Cardiac septum (tissue), 1 donor: ENCODE measurements at regions not wholly inside any gene's neighbourhood (a gene's known extent, or its start where the extent isn't known, plus 50 kb on each side); places are given as distances from the start of the nearest gene placed in this dataset.

ENCODE experiments used
- DNase-seq: peaks from one replicate; pipeline ENCODE4 v3.0.0-alpha.2; 2020; ENCODE audit warnings: low spot score
- intact Hi-C: fragments of 100-400 bp; cut with DNase I; formaldehyde crosslinking; loops from one replicate; pipeline ENCODE4 v1.14.0; 2022
- donor health status: DM: no; HTN: no; CAD: no.

DNA sequence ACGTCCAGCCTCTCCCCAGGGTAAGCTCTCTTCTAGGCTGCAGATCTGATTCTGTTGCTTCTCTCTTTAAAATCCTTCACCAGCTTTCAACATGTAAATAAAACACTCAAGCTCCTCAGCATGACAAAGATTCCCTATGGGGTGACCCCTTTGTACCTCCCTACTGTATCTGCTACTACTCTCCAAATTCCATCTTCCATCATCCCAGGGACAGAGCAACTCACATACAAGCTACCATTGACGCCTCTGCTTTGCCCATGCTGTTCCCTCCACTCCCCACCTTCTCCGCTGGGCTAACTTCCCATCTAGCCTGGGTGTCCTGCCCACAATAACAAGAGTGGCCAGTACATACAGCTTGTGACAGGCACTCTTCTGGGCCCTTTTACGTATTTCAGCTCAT is 207.5 kb upstream of the ZBED5 start:
- no peak for DNase-seq
- intact Hi-C loops, result no loop called here

DNA sequence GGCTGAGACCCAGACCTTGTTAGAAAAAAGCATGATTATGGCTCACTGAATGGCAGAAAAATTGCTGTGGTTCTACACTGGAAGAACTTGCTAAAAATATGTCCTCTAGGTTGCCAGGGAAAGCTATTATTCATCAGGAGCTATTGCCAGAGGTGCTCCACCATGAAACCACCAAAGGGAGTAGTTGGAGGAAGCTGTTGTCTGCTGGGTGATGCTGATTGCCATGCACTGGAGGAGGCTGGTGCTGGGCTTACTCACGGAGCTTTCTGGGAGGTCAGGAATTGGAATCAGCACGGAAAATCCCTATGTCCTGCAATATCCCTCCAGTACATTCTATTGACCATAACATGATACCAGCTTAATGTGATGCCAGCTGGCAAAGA is 199.6 kb upstream of the ZBED5 start:
- intact Hi-C loops, result no loop called here
- DNase-seq, result no peak

DNA sequence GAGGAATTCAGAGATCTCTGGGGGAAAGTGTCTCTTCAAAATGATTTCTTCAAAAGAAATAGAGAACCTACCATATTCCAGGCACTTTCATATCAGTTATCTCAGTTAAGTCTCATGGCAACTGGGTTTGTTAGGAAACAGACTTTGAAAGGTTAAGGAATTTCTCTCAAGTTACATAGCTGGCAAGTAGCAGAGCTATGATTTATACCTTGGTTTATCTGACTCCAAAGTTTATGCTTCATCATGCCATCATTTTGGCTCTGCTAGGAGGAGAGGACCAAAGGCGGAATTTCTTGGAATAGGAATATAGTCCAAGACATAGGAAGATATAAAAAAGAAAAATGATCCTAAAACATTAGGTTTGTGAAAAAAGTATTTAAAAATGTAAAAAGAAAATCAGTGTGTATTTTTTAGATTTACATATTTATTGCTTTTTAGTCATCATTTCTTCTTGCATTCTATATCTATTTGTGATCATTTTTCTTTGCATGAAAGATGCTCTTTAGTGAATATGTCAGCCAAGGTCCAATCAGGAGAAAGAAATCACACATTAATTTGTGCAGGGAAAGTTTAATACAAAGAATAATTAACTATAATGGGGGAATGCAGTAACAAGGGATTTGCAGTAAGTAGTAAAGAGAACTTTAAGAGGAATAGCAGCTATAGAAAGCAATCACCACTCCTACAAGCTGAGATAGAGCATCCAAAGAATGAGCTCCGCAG is 199.1 kb upstream of the ZBED5 start:
- intact Hi-C loops, result no loop called here
- DNase-seq, result no peak

DNA sequence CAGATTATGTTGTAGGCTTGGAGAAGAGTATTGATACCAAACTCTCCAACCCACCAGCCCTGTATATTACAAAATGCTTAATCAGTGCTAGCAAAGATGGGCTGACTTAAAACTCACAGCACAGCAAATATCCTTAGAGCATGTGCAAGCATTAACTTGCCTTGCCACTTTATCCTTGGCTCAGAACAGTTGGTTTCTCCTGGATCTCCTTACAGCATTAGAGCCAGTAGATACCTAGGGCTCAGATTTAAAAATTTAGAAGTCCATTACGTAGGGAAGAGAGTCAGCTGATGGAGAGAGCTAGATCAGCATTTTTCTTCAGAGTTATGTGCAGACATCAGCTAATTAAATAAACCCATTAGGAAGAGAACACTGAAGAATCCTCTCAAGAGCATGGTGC is 198.5 kb upstream of the ZBED5 start:
- intact Hi-C loops, result no loop called here
- DNase-seq, result no peak

DNA sequence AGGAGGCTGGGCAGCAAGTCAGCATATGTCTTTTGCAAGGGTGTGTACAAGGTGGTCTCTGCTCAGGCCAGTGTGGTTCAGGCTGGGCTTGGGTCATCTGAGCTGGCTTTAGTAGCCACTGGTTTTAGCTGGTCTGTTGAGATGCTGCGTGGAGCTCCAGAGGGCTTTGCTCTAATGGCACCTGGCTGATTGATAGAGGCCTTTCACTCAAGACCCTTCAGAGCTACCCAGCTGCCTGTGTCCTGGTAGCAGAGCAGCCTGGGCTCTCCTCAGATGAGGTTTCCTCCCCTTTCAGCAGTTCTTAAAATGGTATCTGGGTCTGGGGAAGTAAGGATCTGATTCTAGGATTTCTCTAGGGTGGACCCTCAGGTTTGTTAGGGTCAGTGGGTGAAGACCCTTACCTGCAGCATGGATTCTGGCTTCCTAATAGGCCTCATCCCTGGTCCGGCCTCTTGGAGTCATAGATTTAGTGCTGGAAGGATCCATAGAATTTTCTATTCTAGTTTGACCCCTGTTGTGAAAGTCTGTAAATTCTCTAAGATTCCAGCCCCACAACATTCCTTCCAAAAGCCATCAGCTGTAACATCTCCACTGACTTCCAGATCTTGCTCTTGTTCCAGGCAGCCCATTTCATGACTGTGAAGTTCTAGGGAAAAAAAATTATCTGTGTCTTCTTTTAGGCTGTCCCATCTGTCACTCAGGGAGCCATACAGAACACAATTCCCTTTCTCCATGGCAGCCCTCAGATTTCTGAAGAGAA is 190.2 kb upstream of the ZBED5 start:
- DNase-seq, result no peak
- intact Hi-C loops, result no loop called here

DNA sequence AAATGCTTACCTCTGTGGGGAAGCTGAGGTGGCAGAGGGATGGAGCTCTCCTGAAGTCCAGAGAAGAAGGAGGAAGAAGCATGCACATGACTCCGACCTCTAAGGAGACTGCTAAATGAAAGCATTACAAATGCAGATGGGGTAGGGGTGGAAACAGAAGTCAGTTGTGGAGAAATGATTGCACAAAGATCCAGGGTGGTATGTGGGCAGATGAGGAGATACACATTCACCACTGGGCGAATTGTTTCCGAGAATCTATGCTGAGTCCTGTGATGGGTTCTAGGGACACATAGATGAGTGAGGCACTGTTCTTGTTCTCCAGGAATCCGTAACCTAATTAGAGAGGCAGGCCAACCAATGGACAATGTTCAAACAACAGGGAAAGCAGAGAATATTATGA is 188.9 kb upstream of the ZBED5 start:
- intact Hi-C loops, result no loop called here
- no peak for DNase-seq

DNA sequence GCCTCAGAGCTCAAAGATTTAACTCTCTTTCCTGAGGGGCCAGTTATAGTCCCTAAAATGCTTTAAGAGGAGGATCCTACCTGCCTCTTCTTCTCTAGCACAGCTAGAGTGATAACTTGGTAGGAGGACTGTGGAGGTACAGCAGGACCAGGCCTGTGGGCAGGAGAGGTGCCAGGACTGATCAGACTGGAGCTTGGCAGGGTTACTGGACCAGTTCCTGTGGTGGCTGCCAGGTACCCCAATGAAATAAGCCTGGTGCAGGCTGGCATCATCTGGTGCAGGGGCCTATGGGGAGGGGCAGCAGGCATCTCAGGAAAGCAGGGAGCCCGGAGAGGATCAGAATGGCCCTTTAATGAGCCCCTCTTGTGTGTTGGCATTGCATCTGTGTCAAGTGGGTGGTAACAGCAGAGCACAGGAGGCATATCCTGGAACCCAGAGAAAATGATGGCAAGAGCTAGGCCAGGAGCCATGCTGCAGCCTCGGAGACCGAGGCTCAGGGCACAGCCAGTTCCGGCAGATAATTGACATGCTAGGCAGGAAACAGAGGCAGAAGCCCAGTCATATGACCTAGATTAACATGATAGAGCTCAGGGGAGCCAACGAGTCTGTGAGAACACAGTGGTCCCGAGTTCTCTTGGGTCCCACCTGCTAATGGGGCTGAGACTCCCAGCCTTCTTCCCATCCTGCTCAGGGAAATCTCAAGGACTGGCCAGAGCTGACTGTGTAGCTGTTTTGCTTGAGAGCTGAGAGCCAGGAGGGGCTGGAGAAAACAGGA is 187.5 kb upstream of the ZBED5 start:
- intact Hi-C loops, result no loop called here
- DNase-seq, result no peak

DNA sequence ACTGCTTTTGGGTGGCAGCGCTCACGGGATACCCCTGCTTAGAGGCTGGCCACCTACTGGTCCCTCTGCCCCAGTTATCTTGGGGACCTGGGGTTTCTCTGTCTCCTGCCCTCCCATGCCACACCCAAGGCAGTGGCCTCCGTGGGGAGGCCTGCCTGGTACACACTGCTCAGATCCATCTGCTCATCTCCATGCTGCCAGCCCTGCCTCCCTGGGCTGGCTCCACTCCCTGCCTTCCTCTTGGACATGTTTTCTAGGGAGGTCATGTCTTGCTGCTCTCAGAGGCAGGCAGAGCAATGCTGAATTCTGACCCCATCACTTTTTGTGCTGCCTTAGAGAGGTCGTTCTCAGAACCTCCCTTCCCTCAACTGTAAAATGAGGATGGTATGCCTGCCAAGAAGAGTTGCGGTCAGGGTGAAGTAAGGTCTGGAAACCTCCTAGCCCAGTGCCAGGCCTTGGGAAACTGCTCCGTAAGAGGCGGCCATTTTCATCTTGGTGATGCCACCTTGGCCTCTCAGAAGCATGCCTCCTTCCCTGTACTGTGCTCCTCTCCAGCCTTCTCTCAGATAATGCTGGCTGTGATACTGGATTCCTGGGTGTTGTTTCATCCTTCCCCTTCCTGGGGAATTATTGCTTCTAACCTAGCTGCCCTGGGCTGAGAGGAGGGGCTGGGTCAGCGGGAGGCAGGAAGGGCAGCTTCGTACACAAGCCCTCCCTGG is 186.4 kb upstream of the ZBED5 start:
- DNase-seq, result no peak
- intact Hi-C loops, result no loop called here

DNA sequence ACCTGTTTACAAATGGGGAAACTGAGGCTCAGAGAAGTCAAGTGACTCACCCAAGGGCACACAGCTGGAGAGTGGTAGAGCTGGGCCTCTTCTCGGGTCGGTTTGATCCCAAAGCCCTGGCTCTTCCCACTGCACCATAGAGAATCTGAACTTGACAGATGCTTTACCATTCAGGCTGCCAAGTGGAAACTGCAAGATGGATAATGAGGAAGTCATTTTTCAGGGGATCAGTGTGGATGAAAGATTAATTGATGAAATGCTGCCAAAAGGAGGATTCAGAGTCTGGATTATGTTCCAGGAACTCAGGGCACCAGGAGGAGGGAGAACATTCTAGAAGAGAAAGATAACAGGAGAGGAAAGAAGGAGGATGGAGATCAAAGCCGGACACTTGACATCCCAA is 185.9 kb upstream of the ZBED5 start:
- intact Hi-C loops, result no loop called here
- no peak for DNase-seq

DNA sequence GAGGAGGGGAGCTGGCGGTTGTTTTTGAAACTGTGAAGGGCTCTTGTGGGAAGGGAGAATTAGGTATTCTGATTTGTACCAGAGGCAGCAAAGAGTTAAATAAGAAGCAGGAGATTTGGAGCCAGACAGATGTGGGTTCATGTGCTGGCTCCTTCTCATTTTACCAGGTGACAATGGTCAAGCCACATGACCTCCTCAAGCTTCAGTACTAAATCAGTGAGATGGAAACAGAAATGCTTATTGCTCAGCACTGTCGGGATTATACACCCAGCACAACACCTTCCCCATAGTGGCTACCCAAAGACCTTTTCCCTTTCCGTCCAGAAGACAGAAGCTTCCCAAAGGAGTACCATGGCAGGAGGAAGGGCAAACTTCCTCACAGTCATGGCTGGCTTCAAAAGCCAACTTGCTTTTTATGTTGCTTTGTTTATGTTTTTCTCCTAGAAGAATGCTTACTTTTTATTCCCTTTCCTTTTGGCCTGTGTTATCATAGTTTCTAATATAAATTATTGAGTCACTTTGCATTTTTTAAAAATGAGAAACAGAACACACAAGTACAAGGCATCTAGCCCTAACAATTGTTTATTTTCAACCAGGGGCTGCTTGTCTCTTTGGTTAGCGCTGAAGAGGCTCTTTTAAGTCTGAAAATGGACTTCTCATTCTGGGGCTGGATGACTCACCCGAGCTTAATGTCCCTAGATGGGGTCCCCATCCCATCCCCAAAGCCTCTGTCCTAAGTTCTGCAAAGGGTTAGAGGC is 181.5 kb upstream of the ZBED5 start:
- DNase-seq, result no peak
- intact Hi-C loops, result loop anchor here (2.0 to 5.0 kb wide), 3 partner anchors 118 to 747 kb away; no protein-coding TSS in a partner anchor

DNA sequence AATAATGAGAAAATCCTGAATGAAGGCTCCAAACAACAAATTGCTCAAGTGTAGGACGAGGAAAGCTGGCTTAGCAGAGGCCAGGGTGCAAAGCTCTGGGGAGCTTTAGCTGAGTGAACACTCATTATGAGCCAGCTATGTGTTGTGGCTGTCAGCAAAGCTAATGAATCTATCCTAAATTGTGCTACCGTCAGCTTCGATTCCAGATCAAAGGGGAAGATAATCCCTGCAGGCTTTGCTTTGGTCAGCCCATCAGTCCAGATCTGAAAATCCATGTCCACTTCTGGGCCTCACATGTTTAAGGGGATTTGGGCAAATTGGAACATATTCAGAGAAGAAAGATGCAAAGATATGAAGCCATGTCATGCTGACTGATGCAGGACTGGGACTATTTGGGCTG is 180.9 kb upstream of the ZBED5 start:
- intact Hi-C loops, result loop anchor here (2.0 to 5.0 kb wide), 3 partner anchors 119 to 748 kb away; no protein-coding TSS in a partner anchor
- no peak for DNase-seq

DNA sequence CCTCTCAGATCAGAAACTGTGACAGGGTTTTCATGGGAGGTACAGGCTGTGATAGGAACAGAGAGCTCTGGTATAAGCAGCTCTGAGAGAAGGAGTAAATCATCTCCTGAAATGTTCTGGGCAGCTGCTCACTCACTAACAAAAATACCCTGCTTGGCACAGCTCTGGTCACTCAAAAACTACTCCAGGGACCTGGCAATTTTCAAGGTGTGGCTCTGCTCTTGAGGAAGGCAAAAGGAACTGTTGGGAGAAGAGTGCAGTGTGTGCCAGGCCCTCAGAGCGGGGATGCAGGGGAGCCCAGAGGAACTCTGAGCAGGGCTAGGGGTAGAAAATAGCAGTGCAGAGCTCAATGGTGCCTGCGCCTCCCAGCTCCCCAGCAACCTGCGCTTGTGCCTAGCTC is 180.5 kb upstream of the ZBED5 start:
- intact Hi-C loops, result loop anchor here (2.0 to 5.0 kb wide), 3 partner anchors 119 to 748 kb away; no protein-coding TSS in a partner anchor
- no peak for DNase-seq

DNA sequence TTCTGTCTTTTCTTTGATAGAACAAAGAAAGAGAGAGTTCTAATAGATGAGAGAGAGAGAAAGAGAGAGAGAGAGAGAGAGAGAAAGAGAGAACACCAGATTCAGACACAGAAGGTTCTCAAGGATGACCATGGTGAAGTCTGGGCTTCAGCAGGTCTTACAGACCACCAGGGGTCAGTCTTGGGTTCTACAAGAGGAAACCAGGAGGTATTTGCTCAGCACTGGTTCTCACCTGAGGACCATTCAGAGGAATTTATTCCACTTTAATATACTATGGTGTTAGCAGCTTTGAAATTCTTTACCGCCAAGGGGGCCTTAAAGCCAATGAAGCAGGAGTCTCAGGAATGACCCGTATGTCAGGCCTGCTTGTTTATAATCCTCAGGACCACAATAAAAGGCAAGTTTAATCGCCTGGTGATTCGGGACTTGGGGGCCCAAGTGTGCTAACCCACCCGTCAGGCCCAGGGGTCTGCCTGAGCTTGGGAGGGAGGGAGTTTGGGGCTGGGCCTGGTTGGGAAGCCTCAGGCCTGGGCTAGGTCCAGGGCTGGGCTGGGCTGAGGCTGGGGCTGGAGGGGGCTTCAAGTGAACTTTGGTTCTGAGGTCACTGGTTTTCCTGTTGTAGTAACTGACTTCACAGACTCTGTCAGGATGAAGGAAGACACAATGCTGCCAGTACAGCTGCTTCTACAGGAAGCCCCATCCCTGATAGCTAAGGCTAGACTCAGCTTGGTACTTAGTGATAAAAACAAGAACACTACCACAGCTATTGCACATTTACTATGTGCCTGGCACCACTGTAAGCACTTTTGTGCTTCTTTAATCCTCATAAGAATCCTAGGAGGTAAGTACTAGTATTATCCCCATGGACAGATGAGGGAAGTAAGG is 179.2 kb upstream of the ZBED5 start:
- no peak for DNase-seq
- intact Hi-C loops, result loop anchor here (5.0 kb wide), 2 partner anchors 120 to 230 kb away; no protein-coding TSS in a partner anchor

DNA sequence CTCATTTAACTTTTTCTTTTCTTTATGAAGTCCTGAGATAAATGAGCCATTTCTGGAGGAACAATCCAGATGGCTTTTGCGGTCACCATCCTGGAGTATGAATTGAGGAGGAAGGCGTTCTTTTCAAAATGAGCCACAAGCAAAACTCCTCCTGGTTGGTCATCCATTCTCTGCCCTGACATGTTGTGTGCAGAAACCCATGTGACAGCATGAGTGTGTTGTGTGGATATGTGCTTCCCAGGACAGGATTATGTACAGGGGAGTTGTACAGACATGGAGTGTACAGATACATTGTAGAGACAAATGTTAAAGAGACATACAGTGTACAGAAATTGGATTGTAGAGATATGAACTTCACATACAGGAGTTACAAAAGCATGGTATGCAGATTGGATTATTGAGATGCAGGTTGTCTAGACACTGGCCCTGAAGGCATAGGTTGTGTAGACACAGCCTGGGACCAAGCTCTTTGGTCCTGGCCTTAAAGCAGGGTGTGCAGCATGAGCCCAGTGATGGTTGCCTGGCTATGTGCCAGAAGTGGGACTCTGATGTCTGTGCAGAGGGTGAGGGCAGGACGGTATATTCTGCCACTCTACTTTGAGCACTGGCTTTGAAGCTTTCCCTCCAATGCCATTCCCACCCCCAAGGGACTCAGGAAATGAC is 178.5 kb upstream of the ZBED5 start:
- no peak for DNase-seq
- intact Hi-C loops, result loop anchor here (5.0 kb wide), 2 partner anchors 121 to 231 kb away; no protein-coding TSS in a partner anchor

DNA sequence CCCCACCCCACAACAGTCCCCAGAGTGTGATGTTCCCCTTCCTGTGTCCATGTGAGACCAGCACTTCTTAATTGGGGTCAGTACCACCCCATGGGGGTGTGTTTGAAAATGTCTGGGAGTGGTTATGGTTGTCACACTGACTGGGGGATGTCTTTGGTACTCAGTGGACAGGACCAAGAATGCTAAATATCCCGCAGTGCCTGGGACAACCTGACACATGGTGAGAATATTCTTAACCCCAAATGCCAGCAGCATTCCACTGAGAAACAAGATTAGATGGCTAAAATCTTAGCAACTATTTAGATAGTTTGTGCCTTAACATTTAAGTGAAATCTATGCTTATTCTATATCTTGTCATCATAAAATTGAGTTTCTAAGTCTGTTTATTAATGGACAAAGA is 177.5 kb upstream of the ZBED5 start:
- no peak for DNase-seq
- intact Hi-C loops, result loop anchor here (5.0 kb wide), 2 partner anchors 122 to 232 kb away; no protein-coding TSS in a partner anchor

DNA sequence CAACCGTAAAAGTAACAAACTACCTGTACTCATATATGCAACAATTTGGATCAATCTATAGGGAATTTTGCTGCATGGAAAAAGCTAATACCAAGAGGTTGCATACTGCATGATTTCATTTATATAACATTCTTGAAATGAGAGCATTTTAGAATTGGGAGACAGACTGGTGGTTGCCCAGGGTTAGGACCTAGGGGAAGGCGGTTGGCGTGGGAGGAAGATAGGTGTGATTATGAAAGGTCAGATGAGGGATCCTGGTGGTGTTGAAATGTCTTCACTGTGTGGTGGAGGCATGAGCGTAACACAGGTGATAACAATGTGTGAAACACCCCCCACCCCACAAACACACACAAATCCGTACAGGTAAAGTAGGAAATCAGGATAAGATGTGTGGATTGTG is 176.6 kb upstream of the ZBED5 start:
- intact Hi-C loops, result no loop called here

DNA sequence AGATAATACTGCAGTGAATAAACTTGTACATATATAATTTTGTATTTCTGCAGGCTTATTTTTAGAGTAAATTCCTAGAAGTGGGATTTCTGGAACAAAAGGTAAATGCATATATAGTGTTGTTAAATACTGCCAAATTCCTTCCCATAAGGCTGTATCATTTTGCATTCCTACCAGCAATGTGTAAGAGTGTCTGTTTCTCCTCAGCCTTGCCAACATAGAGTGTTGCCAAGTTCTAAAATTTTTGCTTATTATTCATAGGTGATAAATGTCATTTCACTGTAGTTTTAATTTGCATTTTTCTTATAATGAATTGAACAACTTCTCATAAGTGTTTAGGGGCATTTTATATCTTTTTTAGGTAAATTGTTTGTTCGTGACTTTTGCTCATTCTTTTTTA is 174.2 kb upstream of the ZBED5 start:
- no peak for DNase-seq
- intact Hi-C loops, result no loop called here

More for the DNA sequence above, 176.6 kb upstream of the ZBED5 start:
- no peak for DNase-seq
